ENCODE measurements at regions not wholly inside any gene's neighbourhood (a gene's known extent, or its start where the extent isn't known, plus 50 kb on each side); places are given as distances from the start of the nearest gene placed in this dataset.

DNA sequence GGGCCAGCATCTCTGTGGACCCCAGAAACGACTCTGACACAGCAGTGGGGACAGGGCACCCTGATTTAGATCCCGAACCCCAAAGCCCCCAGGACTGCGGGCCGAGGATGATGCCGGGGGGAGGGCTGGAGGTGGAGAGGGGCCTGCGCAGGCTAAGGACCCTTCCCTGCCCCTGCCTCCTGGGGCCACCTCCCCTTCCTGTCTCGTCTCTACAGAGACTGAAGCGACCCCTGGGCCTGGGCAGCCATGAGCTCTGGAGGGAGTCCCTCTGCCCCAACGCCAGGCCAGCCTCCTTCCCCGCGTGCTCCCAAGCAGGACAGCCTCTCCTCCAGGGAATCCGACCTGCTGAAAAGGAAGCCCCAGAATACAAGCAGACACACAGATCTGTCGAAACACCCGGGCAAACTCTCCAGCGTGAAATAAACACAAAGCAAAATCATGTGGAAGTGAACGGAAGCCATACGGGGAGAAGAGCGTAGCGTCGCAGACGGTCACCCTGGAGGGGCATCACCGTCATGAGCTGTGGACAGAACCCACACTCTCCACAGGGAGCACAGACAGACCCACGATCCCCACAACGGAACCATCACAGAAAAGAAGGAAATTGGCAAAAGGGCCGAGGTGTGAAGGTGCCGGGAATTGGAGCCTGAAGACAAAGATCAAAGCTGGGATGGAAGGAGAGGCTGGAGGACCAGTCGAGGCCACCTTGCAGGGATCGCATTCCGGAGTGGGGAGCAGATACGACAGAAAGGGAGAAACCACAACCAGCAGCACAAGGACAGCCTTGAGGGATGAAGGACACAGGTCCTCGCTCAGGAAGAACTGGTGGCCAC is 51.0 kb upstream of the CTDP1 start:
- no peak for DNase-seq

DNA sequence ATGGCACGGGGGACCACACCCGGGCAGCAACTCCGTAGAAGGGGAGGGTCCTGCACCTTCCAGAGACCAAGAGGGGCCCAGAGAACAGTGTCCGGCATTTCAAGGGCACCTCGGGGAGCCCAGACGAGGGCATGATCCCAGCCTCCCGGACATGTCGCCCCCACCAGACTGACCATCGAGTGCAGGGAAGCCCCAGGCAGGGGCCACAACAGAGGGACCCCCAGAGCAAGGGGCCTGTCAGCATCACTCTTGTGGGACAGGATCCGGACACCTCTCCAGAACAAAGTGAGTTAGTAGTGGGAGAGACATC is 50.4 kb upstream of the CTDP1 start:
- DNase-seq = no peak

DNA sequence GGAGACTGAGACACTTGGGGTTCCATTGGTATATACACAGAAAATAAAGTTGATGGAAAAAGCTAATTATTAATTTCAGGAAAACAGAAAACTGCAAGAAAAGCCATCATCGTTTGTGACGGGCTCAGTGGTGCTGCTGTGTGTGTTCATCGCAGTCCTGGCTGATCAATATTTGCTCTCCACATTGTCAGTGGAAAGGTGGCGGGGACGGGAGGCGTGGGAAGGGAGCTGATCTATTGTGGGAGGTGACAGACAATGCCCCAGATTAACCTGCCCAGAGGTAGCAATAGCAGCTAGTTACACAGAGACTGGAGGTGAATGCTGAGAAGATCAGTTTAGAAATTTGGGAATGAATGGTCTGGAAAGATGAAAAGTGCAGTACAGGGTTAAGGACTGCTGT is 50.0 kb upstream of the CTDP1 start:
- DNase-seq = no peak

All from stimulated activated CD4-positive, alpha-beta T cell treated with anti-CD3 and anti-CD28 coated beads, Interleukin-15, amount 100 ng/mL, for 24 hours (primary cell).